Mesendoderm (in vitro differentiated cells): ENCODE measurements at regions not wholly inside any gene's neighbourhood (a gene's known extent, or its start where the extent isn't known, plus 50 kb on each side); places are given as distances from the start of the nearest gene placed in this dataset.
A peak's percentile ranks its signal among the peaks of the same experiment; 100 is the strongest.

Source experiments
- DNase-seq: peaks from one replicate; pipeline ENCODE4 v3.0.0; 2013
- H2AK5ac ChIP-seq: 2 replicates; pipeline ENCODE4 v1.6.1; 2013; ENCODE audit warnings: low read length, inconsistent platforms
- H2BK120ac ChIP-seq: 2 replicates; pipeline ENCODE4 v1.6.1; 2013; ENCODE audit warnings: low read depth, mild to moderate bottlenecking, low read length, moderate library complexity, mixed read lengths
- H2BK15ac ChIP-seq: replicated peaks from 2 replicates; pipeline ENCODE4 v1.6.1; 2013; ENCODE audit warnings: low read depth, mild to moderate bottlenecking, moderate library complexity
- H2BK5ac ChIP-seq: 2 replicates; pipeline ENCODE4 v1.6.1; 2013; ENCODE audit warnings: low read length, inconsistent platforms
- H3K18ac ChIP-seq: 2 replicates; pipeline ENCODE4 v1.6.1; 2013; ENCODE audit warnings: mild to moderate bottlenecking, low read length, mixed read lengths
- H3K23ac ChIP-seq: one replicate; pipeline ENCODE4 v1.6.1; 2013; ENCODE audit warnings: low read length
- H3K27ac ChIP-seq: 2 replicates; pipeline ENCODE4 v1.5.1; 2013; ENCODE audit warnings: low read depth, mild to moderate bottlenecking, inconsistent platforms, low read length, moderate library complexity
- H3K27me3 ChIP-seq: 2 replicates; pipeline ENCODE4 v1.6.1; 2013; ENCODE audit warnings: low read length, control low read depth, mild to moderate bottlenecking, inconsistent platforms; ENCODE audit not compliant: insufficient read depth, poor library complexity
- H3K36me3 ChIP-seq: 2 replicates; pipeline ENCODE4 v1.6.1; 2013; ENCODE audit warnings: low read length, inconsistent platforms; ENCODE audit not compliant: control insufficient read depth, insufficient read depth
- H3K4ac ChIP-seq: one replicate; pipeline ENCODE4 v1.6.1; 2013; ENCODE audit warnings: low read depth, mild to moderate bottlenecking, low read length, moderate library complexity
- H3K4me1 ChIP-seq: 2 replicates; pipeline ENCODE4 v1.6.1; 2013; ENCODE audit warnings: low read depth, low read length, inconsistent platforms; ENCODE audit not compliant: control insufficient read depth
- H3K4me2 ChIP-seq: 2 replicates; pipeline ENCODE4 v1.6.1; 2013; ENCODE audit warnings: low read length
- H3K4me3 ChIP-seq: 2 replicates; pipeline ENCODE4 v1.5.1; 2013; ENCODE audit warnings: mild to moderate bottlenecking, low read length
- H3K56ac ChIP-seq: one replicate; pipeline ENCODE4 v1.6.1; 2013; ENCODE audit warnings: low read length
- H3K79me1 ChIP-seq: 2 replicates; pipeline ENCODE4 v1.6.1; 2013; ENCODE audit warnings: low read length, inconsistent platforms
- H3K79me2 ChIP-seq: 2 replicates; pipeline ENCODE4 v1.6.1; 2013; ENCODE audit warnings: mild to moderate bottlenecking, low read length; ENCODE audit not compliant: control insufficient read depth, insufficient read depth
- H3K9ac ChIP-seq: 2 replicates; pipeline ENCODE4 v1.6.1; 2013; ENCODE audit warnings: low read length, inconsistent platforms
- H4K5ac ChIP-seq: one replicate; pipeline ENCODE4 v1.6.1; 2013; ENCODE audit warnings: low read length
- H4K8ac ChIP-seq: one replicate; pipeline ENCODE4 v1.6.1; 2013; ENCODE audit warnings: low read depth, mild to moderate bottlenecking, control low read depth, low read length, moderate library complexity
- WGBS: extraction: QIAGEN DNeasy Blood & Tissue Kit; methylation state at CpG from one replicate; pipeline ENCODE4 v1.1.7; 2013; ENCODE audit warnings: low lambda C conversion rate, missing lambda C conversion rate; ENCODE audit not compliant: insufficient coverage; ENCODE audit errors: extremely low coverage; 5-methylcytosine and 5-hydroxymethylcytosine counted together

- no peak overlapping the region for H2BK15ac ChIP-seq
Observed at GRCh38 chr20:55668631-55669030, 336.7 kb downstream of the CBLN4 start.

GRCh38 chr20:55667955-55668354 is 337.4 kb downstream of the CBLN4 start:
- Histone ChIP-seq H4K8ac (no peak overlapping the region), H3K4me2 (no peak overlapping the region), H2BK5ac (no peak overlapping the region), H3K4ac (no peak overlapping the region), H3K36me3 (no peaks in the 10 kb centered on the region), H3K4me3 (no peak overlapping the region), H3K56ac (no peak overlapping the region), H3K27me3 (no peaks in the 10 kb centered on the region), H2BK120ac (no peak overlapping the region), H2BK15ac (no peak overlapping the region), H4K5ac (no peak overlapping the region), H3K79me1 (no peaks in the 10 kb centered on the region), H3K4me1 (no peaks in the 10 kb centered on the region), H3K27ac (no peak overlapping the region), H3K23ac (no peak overlapping the region), H3K18ac (no peak overlapping the region), H3K79me2 (no peaks in the 10 kb centered on the region), H3K9ac (no peak overlapping the region), H2AK5ac (no peak overlapping the region)
- 100% methylated on average over 1 of the region's 3 CpGs for WGBS
- DNase-seq = no peak

More at GRCh38 chr20:55668631-55669030, 336.7 kb downstream of the CBLN4 start:
- H2BK5ac ChIP-seq = no peak overlapping the region
- peak; percentile 41 for DNase-seq
- no peak overlapping the region for H3K18ac ChIP-seq
- H3K56ac ChIP-seq = no peak overlapping the region
- H3K36me3 ChIP-seq = no peaks in the 10 kb centered on the region
- no peak overlapping the region for H4K8ac ChIP-seq
- H2BK120ac ChIP-seq = no peak overlapping the region
- no peak overlapping the region for H2AK5ac ChIP-seq
- H3K79me2 ChIP-seq = no peaks in the 10 kb centered on the region
- H3K27ac ChIP-seq = no peak overlapping the region
- H3K27me3 ChIP-seq = no peaks in the 10 kb centered on the region
- H3K23ac ChIP-seq = no peak overlapping the region
- no peak overlapping the region for H3K9ac ChIP-seq
- H3K4me1 ChIP-seq = no peaks in the 10 kb centered on the region
- H3K4me2 ChIP-seq = no peak overlapping the region
- no peaks in the 10 kb centered on the region for H3K79me1 ChIP-seq
- no CpG with 5 or more reads among the region's 1 CpG for WGBS
- H3K4ac ChIP-seq = no peak overlapping the region
- H3K4me3 ChIP-seq = no peak overlapping the region
- H4K5ac ChIP-seq = no peak overlapping the region

GRCh38 chr20:55667024-55667423 is 338.3 kb downstream of the CBLN4 start:
- Histone ChIP-seq H3K36me3 (no peaks in the 10 kb centered on the region), H4K8ac (no peak overlapping the region), H4K5ac (no peak overlapping the region), H2BK120ac (no peak overlapping the region), H3K4me2 (no peak overlapping the region), H2BK15ac (no peak overlapping the region), H3K79me2 (no peaks in the 10 kb centered on the region), H3K27ac (no peak overlapping the region), H3K79me1 (no peaks in the 10 kb centered on the region), H3K56ac (no peak overlapping the region), H3K9ac (no peak overlapping the region), H3K4ac (no peak overlapping the region), H3K18ac (no peak overlapping the region), H3K4me1 (no peaks in the 10 kb centered on the region), H3K4me3 (no peak overlapping the region), H2BK5ac (no peak overlapping the region), H3K23ac (no peak overlapping the region), H2AK5ac (no peak overlapping the region), H3K27me3 (no peaks in the 10 kb centered on the region)
- DNase-seq = no peak
- no CpG with 5 or more reads among the region's 4 CpGs for WGBS

GRCh38 chr20:55656231-55656775 is 349.0 kb downstream of the CBLN4 start:
- WGBS = no CpG with 5 or more reads among the region's 3 CpGs
- no peak overlapping the region for H2BK15ac ChIP-seq
- no peak overlapping the region for H4K5ac ChIP-seq
- no peak overlapping the region for H2BK120ac ChIP-seq
- no peak overlapping the region for H3K9ac ChIP-seq
- no peak overlapping the region for H2BK5ac ChIP-seq
- no peaks in the 10 kb centered on the region for H3K79me1 ChIP-seq
- no peak overlapping the region for H4K8ac ChIP-seq
- H3K18ac ChIP-seq = no peak overlapping the region
- H3K4me3 ChIP-seq = no peak overlapping the region
- no peak for DNase-seq
- no peak overlapping the region for H3K27ac ChIP-seq
- no peak overlapping the region for H3K56ac ChIP-seq
- no peak overlapping the region for H3K4ac ChIP-seq
- no peak overlapping the region for H3K23ac ChIP-seq
- no peaks in the 10 kb centered on the region for H3K4me1 ChIP-seq
- no peak overlapping the region for H2AK5ac ChIP-seq
- no peaks in the 10 kb centered on the region for H3K36me3 ChIP-seq
- H3K79me2 ChIP-seq = no peaks in the 10 kb centered on the region
- no peaks in the 10 kb centered on the region for H3K27me3 ChIP-seq
- H3K4me2 ChIP-seq = no peak overlapping the region

- Histone ChIP-seq H3K18ac (no peak overlapping the region), H3K79me2 (no peaks in the 10 kb centered on the region), H3K4me2 (no peak overlapping the region), H3K4ac (no peak overlapping the region), H3K27me3 (no peaks in the 10 kb centered on the region), H3K36me3 (no peaks in the 10 kb centered on the region), H2BK15ac (no peak overlapping the region), H3K23ac (no peak overlapping the region), H2BK5ac (no peak overlapping the region), H3K27ac (no peak overlapping the region), H2AK5ac (no peak overlapping the region), H3K4me3 (no peak overlapping the region), H3K4me1 (no peaks in the 10 kb centered on the region), H4K5ac (no peak overlapping the region), H2BK120ac (no peak overlapping the region), H4K8ac (no peak overlapping the region), H3K9ac (no peak overlapping the region), H3K56ac (no peak overlapping the region), H3K79me1 (no peaks in the 10 kb centered on the region)
- DNase-seq = no peak
- no CpG with 5 or more reads among the region's 6 CpGs for WGBS
Observed at GRCh38 chr20:55650657-55651360, 354.5 kb downstream of the CBLN4 start.

- no peaks in the 10 kb centered on the region for H3K79me1 ChIP-seq
- no peak overlapping the region for H3K18ac ChIP-seq
- no peaks in the 10 kb centered on the region for H3K79me2 ChIP-seq
- no peak for DNase-seq
- H3K9ac ChIP-seq = no peak overlapping the region
- H4K8ac ChIP-seq = no peak overlapping the region
- no peak overlapping the region for H2AK5ac ChIP-seq
- H3K4ac ChIP-seq = no peak overlapping the region
- no peak overlapping the region for H3K4me2 ChIP-seq
- no peak overlapping the region for H3K23ac ChIP-seq
- H2BK15ac ChIP-seq = no peak overlapping the region
- WGBS = 100% methylated on average over 1 of the region's 6 CpGs
- H3K4me1 ChIP-seq = no peaks in the 10 kb centered on the region
- H2BK5ac ChIP-seq = no peak overlapping the region
- H3K27ac ChIP-seq = no peak overlapping the region
- H2BK120ac ChIP-seq = no peak overlapping the region
- no peak overlapping the region for H3K4me3 ChIP-seq
- H3K27me3 ChIP-seq = no peaks in the 10 kb centered on the region
- no peak overlapping the region for H4K5ac ChIP-seq
- no peak overlapping the region for H3K56ac ChIP-seq
- H3K36me3 ChIP-seq = no peaks in the 10 kb centered on the region
Observed at GRCh38 chr20:55649254-55649653, 356.1 kb downstream of the CBLN4 start.
